ENCODE measurements at regions not wholly inside any gene's neighbourhood (a gene's known extent, or its start where the extent isn't known, plus 50 kb on each side); places are given as distances from the start of the nearest gene placed in this dataset.

DNA sequence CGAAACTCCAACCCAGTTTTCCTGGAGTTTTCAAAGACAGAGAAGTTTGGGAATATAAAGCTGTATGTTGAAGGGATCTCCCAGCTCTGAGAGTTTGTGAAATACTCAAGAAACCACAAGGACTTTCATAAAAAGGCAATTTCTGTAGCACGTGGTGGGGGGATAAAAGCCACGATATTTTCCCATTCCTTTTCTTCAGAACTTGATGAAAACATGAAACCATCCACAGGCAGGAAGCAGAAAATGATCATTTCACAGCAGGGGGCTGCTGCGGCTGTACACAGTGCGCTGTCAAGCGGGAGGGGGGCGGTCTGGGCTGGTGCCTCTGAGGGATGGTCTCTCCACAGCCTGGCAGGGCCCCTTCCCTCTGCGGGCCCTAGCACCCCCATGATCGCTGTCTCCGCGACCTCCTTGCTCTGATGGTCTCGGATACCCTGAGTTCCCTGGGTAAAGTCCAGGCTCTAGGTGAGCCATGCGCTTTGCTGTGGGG is 423.2 kb downstream of the MN1 start:
- no peak for DNase-seq

DNA sequence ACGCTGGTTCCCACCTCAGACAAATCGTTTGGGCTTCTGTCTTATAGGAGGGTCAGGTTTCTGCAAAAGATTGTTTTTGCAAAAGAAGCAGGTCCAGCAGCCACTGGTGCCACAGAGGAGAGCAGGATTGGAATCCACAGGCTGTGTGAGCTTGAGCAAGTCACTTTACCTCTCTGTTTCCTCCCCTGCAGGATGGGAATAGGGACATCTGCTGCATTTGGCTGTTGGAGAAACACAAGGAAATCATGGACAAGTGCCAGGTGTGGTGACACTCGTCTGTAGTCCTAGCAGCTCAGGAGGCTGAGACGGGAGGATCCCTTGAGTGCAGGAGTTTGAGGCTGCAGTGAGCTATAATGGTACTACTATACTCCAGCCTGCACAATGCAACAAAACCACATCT is 422.6 kb downstream of the MN1 start:
- DNase-seq: no peak

DNA sequence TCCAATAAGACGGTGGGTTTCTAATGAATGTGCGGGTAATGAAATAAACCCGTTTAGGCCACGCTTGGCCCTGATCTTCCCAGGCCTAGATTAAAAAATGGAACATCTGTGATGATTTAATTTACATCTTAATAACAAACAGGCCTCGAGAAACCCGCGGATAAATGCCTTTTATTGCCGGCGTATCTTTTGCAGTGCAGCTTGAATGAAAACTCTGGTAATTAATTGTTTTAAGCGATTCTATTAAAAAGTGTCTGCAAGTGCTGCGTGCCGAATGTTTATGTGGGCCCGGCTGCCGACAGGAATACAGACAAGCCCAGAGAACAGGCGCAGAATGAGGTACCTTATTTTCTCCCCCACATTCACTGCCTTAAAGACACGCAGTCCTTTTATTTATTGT is 420.7 kb downstream of the MN1 start:
- DNase-seq: no peak

DNA sequence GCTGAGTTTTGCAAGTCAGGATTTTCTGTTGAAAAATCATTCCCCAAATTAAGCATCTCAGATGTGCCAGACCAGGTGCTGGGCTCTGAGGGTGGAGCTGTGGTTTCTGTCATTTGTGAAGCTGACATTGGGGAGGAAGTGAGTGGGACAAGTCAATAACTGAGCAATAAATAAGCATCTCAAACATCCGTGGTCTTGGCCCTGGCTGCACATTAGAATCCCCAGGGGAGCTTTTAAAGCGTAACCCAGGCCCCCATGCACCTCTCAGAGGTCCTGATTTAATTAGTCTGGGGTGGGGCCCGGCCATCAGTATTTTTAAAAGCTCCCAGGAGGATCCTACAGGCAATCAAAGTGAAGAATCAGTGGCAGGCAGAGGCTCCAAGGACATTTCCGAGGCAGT is 420.0 kb downstream of the MN1 start:
- DNase-seq: no peak

DNA sequence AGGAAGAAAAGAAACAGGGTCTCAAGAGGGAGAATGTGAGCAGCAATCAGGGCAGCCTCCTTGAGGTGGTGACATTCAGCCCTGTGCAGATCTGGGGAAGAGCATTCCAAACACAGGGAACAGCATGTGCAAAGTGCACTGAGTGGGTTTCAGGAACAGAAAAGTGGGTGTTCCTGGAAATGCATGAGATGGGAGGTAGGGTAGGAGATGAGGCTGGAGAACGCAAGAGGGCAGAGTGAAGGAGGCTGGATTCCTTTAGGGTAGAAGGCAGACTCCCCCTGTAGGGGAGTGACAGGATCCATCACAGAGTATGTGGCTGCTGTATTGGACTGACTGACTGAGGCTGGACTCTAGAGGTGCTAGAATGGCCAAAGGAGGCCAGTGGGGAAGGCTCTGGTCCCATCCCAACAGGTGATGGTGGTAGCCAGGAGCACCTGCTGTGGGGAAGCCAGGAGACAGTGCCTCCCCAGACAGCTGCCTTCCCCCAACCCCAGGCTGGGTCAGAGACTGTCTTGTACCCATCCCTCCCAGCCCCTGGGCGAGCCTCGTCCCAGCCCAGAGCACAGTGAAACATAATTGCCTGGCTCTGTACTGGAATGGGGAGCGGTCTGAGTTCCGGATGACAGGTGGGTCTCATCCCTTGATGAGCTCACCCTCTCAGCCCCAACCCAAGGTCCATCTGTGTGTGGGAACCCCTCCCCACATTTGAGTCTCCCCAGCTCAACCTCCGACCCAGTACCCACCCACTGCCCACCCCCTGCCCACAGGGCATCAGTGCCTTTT is 419.4 kb downstream of the MN1 start:
- DNase-seq: no peak

DNA sequence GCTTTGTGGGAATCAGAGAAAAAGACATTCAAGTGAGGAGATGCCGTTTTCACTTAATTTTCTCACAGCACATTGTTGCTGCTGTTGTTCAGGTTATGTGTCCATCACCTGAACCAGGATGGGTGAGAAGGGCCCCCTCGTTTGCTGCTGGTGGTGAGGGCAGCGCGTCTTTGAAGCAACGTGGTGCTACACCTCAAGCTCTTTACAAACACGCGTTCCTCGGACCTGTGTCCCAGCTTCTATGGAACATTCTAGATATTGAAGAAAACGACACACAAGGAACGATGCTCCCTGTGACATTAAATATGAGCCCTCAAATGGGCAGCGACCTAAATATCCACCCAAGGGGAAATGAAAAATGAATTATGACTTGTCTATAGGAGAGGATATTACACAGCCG is 418.6 kb downstream of the MN1 start:
- DNase-seq: no peak

DNA sequence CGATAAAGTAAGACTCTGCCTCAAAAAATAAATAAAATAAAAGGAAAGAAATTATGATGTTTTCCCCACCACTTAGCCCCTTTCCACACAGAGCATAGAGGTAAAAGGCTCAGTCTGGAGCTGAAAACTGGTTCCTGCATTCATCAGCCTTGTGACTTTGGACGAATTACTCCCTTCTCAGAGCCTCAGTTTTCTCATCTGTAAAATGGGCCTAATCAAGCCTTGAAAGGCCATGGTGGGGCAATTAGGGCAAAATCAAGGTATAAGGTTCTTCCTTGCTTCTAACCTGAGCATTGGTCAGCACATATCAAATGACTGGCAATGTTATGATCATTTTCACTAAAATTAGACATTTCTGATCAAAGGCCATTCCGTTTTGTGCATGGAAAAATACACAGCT is 417.7 kb downstream of the MN1 start:
- no peak for DNase-seq

DNA sequence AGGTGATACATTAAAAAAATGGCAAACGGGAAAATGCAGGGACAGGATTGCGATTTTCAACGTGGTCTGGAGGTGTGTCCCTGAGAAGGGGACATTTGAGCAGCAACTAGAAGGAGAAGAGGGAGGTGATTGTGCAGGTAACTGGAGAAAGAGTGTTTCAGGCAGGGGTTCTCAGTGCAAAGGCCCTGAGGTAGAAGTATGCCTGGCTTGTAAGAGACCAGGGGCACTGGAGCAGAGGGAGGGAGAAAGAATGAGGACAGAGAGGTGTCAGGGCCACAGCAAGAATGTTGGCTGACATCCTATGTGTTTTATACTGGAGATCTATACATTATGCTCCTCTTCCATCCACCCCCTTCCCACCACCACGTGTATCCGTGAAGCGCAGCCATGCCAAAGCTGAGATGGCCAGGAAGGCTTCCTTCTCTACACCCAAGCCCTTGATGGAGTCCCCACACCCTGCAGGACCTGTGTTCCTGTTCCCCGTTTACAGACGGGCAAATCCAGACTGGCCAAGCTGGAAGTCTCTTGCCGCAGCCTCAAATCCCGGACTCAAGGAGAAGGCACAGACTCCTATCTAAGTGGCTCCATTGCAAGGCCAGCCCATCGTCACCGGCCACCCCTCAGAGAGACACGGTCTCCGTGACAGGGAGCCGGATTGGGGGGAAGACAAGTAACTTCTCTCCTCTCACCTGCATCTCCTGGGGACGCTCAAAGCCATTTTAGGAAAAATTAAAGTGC is 416.1 kb downstream of the MN1 start:
- no peak for DNase-seq

DNA sequence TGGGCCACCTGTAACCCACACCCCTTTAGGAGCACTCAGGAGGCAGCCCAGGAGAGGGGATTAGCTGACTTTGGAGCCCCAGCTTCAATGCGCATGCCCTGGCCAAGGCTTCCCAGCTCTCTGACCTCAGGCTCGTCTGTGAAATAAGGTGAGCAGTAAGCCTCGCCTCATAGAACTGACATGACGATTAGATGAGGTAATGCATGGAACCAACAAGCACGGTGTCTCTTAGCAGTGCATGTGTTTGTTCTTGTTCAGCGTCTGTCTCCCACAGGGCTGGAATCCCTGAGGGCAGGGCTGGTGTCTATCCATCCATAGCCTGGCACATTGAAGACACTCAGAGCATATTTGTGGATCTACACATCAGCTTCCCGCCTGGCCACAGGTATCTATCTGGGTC is 415.4 kb downstream of the MN1 start:
- DNase-seq: no peak

DNA sequence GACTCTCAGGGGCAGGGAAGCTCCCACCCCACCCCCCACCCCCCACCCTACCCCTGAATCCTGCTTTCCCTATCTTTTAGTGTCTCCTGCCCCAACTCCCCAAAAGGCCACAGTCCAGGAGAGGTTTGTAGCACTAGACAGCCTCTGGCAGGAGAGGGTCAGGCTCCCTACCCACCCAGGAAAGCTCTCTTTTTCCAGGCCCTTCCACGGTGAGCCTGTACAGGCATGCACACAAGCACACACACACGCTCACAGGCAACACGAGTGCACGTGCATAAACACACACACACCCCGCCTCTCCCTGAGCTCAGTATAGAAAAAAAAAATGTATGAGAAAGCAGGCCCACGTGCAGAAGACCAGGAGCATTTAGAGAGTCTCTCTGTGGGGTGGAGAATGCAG is 414.0 kb downstream of the MN1 start:
- DNase-seq: no peak

DNA sequence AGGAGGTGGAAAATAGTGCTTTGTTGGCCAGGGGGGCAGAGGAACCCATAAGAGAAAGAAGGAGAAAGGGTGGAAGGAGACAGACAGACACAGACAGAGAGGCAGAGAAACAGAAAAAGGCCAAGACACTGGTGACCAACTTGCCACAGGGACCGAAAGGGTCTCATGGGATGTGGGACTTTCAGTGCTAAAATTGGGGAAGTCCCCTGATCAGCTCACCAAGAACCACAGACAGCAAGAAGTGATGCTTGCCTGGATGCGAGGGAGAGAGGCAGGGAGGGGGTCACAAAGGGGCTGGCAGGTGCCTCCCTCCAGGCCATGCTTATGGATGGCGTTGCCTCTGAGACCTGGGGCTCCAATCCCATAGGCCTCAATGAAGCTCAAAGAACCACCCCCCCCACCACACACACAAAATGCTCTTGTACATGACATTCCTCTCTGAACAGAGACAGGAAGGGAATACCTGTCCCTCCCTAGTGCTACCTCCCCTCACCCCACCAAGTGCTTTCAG is 413.4 kb downstream of the MN1 start:
- DNase-seq: no peak

DNA sequence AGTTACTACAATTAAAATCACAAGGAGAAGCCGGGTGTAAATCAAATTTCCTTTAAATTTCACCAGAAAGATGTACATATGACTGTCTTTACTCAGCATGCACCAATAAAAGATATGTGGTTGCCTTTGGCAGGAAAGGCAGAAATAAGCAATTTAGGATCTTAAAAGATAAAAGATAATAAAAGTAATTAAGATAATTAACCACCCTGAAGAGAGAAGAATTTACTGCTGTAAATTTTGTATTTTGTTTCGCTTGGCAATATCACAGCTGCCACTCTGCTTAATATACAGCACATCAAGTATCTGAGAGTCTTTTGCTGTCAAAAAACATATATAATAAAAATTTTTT is 411.9 kb downstream of the MN1 start:
- DNase-seq: no peak

DNA sequence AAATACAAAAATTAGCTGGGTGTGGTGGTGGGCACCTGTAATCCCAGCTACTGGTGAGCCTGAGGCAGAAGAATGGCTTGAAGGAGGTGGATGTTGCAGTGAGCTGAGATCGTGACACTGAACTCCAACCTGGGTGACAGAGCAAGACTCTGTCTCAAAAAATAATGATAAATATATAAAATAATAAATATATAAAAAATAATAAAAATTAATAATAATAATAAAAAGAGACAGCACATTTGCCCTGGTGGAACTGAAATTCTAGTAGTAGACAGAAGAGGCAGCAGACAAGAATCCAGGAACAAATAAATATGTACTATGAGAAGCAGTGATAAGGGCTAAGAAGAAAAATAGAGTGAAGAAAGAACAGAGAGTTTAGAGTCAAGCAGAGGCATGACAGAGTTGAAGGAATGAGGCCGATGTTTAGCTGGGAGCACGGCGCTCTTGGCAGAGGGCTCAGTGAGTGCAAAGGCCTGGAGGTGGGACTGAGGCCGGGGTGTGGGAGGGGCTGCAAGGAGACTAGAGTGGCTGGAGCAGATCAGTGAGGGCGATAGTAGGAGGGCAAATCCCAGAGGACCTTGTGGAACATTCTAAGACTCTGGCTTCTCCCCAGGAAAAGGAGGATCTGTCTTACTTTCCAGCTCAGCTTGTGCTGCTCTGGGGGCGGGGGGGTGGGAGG is 410.3 kb downstream of the MN1 start:
- no peak for DNase-seq

DNA sequence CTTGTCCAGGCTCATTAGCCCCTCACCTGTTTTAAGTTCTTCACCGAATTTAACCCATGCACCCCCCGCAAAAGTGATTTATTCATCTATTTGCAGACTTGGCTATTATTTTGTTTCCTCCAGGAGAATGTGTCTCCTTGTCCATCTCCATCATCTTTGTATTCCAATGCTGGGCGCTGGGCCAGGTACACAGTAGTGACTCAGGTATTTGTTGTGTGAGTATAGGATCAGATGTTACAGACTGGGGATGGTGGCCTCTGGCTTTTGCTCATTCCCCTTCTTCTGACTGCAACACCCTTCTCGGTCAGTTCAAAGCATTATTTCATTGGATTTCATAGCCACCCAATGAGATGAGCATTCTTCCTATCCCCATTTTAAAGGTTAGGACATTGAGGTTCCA is 408.2 kb downstream of the MN1 start:
- no peak for DNase-seq

DNA sequence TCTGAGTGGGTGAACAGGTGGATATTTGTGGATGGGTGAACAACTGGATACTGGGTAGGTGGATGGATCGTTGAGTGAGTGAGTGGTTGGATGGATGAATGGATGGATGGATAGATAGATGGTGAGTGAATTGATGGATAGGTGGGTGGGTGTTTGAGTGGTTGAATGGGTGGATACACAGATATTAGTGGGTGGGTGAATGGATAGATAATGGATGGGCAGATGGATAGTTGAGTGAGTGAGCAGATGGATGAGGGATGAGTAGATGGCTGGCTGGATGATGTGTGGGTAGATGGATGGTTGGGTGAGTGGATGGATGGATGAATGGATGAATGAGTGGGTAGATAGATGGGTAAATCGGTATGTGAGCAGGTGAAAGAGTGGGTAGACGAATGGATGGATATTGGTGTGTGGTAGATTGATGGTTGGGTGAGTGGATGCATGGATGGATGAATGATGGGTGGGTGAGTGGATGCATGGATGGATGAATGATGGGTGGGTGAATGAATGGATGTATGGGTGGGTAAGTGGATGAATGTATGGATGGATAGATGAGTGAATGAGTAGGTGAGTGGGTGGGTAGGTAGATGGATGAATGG is 406.7 kb downstream of the MN1 start:
- no peak for DNase-seq

DNA sequence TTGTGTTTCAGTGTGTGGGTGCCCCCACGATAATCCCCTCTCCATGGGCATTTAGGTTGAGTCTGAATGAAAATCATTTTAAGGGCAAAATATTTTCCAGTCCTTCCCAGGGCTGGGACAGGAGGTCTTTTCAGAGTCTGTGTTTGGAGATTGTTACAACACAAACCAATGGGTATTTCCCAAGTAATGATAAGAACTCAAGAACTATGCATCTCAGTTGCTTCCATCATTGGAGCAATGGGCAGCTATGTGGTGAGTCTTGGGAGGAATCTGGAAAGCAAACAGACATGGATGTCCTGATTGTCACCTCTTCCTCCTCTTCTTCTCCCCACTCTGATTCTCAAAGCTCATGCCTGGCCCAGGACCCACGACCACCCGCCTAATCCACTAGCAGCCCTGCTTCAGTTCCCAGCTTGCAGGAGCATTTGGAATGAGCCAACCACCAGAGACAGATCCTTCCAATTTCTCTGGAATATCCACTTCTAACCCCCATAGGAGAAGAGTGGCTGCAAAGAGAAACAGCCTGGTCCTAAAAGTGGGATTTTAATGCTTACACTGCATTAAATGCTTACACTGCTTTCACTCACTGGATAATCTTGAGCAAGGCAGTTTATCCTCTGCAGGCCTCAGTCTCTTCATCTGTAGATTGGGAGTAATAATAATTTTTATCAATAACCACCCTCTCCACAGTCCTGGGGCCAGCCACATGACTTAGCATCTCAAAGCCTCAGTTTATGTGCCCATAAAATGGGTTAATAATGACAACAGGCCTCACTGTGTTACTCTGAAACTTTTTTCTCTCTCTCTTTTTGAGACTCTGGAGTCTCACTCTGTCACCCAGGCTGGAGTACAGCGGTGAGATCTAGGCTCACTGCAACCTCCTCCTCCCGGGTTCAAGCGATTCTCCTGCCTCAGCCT is 404.3 kb downstream of the MN1 start:
- no peak for DNase-seq

DNA sequence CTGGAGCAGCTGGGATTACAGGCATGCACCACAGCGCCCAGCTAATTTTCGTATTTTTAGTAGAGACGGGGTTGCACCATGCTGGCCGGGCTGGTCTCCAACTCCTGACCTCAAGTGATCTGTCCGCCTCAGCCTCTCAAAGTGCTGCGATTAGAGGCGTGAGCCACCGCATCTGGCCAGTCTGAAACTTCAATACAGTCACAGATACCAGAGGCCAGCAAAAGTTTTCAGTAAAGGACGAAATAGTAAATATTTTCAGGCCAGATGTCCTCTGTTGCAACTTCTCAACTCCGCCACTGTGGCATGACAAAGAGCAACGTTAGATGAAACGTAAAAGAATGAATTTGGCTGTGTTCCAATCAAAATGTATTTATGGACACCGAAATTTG is 403.6 kb downstream of the MN1 start:
- DNase-seq: no peak

DNA sequence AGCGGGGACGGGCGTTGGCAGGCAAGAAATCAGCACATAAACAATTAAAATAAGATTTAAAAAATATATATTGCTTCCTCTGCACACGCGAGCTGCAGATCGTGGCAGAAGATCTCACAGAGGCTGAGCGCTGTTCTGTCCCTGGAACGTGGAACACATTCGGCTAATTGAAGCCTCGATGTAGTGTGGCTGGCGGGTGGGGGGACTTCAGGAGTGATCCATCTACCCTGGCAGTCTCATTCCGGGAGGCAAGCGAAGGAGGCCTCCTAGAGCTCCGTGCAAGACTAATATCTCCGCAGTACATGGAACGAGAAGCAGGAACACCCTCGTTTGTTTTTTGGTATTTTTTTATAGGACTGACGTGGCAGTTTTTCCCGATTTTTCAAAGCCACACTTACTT is 402.4 kb downstream of the MN1 start:
- DNase-seq: no peak

DNA sequence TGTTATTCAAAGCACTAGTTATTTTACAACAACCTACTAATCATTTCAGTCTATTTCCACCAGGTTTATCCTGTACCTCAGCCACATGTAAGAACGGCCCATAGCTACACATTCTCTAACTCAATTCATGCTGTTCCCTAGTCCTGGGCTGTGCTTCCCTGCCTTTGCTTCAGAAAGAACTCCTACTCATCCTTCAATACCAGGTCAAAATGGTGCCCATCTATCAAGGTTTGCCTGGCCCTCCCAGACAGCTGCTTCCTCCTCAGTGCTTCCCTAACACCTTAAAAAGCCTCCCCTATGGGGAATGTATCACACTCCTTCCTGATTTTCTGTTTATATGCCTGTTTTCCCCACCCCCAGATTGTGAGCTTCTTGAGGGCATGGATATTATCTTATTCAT is 400.7 kb downstream of the MN1 start:
- DNase-seq: no peak

DNA sequence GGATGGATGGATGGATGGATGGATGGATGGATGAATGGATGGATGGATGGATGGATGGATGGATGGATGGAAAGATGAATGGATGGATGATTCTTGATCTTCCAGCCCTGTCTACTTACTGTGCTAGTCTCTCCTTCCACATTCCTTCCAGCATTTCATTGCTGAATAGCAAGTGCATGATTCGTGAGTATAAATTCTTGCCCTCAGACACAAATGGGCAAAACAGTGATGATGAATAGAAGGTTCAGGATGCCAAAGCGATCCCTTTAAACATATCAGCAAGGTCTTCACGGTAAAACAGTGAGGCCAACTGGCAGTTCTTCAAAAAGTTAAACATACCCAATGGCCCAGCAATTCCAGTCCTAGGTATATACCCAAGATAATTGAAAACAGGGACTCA is 400.2 kb downstream of the MN1 start:
- DNase-seq: no peak

DNA sequence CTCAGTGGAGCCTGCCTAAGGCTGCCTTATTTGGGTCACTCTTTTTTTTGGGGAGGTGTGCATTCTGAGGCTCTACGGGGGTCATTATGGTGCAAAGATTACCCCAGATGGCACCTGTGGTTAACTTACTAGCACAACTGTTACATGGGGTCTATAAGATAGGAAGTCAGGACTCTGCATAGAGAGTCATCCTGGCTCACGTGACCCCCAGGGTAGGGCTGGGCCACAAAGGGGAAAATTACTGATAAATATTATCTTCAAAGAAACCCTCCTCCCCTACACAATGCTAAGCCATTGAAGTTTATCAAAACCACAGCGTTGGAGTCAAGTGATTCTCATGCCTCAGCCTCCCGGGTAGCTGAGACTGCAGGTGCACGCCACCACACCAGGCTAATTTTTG is 397.1 kb downstream of the MN1 start:
- DNase-seq: no peak

DNA sequence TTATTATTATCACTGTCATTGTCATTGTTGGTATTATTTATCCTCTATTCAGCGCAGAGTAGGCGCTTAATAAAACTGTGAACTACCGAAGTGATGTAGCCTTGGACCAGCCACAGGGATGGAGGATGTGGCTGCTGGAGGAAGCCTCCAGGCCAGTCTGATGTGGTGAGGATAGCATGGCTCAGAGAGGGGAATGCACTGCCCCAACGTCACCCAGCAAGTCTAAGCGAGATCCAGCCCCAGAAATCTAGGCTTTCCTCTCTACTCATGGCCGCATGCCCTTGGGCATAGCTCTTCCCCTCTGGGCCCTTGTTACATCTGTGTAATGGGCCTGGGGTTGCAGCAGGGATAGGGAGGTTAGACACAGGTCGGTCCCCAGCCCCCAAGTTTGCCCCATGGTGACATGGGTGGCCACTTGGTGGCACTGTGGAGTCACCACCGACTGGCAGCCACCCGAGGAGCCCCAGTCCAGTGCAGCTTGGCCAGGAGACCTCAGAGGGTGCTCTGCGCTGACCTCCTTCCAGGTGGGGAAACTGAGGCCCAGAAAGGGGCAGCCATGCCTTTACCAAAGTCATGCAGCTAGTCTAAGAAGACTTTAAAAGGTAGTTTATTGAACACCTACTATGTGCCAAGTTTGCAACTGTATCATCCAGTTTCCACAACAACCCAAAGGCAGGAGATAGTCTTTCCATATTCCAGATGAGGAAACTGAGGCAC is 395.7 kb downstream of the MN1 start:
- no peak for DNase-seq

All from activated effector memory CD4-positive, alpha-beta T cell treated with anti-CD3 and anti-CD28 coated beads, Interleukin-2, amount 50 U/mL, for 16 hours (primary cell).